ENCODE measurements at regions not wholly inside any gene's neighbourhood (a gene's known extent, or its start where the extent isn't known, plus 50 kb on each side); places are given as distances from the start of the nearest gene placed in this dataset.

DNA sequence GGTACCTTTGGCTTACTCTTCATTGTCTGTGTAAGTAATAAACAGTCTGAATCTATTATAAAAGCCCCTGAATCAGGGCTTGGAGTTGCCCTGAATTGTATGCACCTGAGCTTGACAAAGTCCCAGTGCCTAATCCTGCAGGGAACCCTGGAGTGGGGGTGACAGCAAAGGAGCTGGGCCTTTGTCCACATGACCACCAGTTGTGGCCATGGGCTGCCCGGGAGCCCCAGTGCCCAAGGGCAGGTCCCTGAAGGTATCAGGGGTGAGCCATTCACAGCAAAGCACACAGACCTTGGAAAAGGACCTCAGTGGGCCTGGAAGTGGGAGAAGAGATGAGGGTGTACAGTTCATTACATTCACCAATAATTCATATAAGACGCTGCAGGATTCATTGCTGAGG is 94.2 kb downstream of the BANF2 start:
- H3K4me3 ChIP-seq (ENCODE audit: control insufficient read depth, low read depth, low read length): no peak overlapping the region
- DNase-seq (ENCODE audit: low read depth): no peak
- TF ChIP-seq, protein P1, sequence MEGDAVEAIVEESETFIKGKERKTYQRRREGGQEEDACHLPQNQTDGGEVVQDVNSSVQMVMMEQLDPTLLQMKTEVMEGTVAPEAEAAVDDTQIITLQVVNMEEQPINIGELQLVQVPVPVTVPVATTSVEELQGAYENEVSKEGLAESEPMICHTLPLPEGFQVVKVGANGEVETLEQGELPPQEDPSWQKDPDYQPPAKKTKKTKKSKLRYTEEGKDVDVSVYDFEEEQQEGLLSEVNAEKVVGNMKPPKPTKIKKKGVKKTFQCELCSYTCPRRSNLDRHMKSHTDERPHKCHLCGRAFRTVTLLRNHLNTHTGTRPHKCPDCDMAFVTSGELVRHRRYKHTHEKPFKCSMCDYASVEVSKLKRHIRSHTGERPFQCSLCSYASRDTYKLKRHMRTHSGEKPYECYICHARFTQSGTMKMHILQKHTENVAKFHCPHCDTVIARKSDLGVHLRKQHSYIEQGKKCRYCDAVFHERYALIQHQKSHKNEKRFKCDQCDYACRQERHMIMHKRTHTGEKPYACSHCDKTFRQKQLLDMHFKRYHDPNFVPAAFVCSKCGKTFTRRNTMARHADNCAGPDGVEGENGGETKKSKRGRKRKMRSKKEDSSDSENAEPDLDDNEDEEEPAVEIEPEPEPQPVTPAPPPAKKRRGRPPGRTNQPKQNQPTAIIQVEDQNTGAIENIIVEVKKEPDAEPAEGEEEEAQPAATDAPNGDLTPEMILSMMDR (conservative IDR thresholded peaks at IDR 0.05; ENCODE audit: control insufficient read depth, insufficient read depth, low read depth, low read length): no peak

DNA sequence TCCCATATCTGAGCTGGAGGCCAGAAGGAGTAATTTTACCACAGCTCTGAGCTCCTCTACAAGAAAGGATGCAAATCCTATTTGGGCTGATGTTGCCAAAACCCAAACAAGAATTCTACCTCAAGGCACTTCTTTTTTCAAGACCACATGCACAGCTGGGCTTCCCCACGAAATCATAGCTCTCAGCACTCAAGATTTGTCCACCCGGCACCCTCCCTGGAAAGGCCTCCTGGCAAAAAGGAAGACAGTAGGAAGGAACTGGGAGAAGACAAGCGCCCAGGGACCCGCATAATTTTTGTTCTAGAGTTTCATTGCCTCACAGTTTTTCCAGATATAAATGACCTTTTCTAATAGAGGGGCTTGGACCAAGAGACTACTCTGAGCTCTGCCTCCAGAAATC is 90.5 kb downstream of the BANF2 start:
- TF ChIP-seq, protein P1 (conservative IDR thresholded peaks at IDR 0.05; ENCODE audit: control insufficient read depth, insufficient read depth, low read depth, low read length): no peak
- no peak for DNase-seq (ENCODE audit: low read depth)
- no peak overlapping the region for H3K4me3 ChIP-seq (ENCODE audit: control insufficient read depth, low read depth, low read length)

DNA sequence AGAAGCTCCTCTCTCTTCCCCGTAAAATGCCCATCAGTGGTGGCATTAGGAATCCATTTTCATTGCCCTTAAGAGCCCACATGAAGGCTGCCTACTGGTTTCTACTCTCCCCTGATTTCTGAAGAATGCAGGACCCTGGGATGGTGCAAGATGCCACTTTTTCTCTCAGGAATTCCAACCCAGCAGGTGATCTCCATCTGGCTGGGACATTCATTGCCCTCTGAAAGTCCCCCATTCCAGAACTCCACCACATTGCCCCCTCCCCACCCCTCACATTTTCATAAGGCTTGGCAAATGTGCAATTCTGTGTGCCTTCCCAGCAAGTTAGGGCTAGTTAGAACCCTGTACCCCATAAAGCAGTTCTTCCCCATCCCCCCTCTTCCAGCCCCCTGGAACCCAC is 88.0 kb downstream of the BANF2 start:
- no peak overlapping the region for H3K4me3 ChIP-seq (ENCODE audit: control insufficient read depth, low read depth, low read length)
- TF ChIP-seq, protein P1 (conservative IDR thresholded peaks at IDR 0.05; ENCODE audit: control insufficient read depth, insufficient read depth, low read depth, low read length): no peak
- DNase-seq (ENCODE audit: low read depth): no peak

DNA sequence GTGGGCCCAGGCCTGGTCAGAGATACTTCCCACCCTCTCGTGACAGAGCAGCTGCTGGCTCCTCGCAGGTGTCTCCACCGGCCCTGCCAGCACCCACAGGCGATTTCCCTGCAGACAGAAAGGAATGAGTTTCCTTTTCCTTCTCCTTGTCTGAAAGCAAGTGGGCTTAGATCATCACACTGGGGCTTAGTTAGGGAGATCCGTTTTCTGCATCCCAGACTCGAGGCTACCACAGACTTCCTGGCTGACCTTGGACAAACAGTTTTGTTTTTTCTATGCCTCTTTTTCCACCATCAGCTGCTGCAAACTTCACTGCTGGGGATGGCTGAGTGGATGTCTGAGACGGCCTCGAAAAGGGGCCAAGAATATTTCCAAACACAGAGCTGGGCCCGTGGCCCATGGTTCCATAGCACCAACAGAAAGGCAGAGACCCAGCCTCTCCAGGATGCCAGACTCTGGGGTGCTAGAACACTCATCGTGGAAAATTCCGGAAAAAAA is 86.5 kb downstream of the BANF2 start:
- peak; percentile 47 for DNase-seq (ENCODE audit: low read depth)
- TF ChIP-seq, protein P1 (conservative IDR thresholded peaks at IDR 0.05; ENCODE audit: control insufficient read depth, insufficient read depth, low read depth, low read length): no peak
- no peak overlapping the region for H3K4me3 ChIP-seq (ENCODE audit: control insufficient read depth, low read depth, low read length)
